Forelimb muscle (tissue), 1 donor: ENCODE measurements at regions not wholly inside any gene's neighbourhood (a gene's known extent, or its start where the extent isn't known, plus 50 kb on each side); places are given as distances from the start of the nearest gene placed in this dataset.
"Not testable (repeated sequence)": the region's sequence is repeated elsewhere in the genome, so short reads cannot be mapped to it uniquely, and the experiment has no call there.

ENCODE experiments used
- DNase-seq: peaks from one replicate; pipeline ENCODE4 v3.0.0-alpha.2; 2013; ENCODE audit warnings: low read depth

- no peak for DNase-seq
Measured at GRCh38 chr12:94862421-94862820, 141.1 kb downstream of the NDUFA12 start.

- no peak for DNase-seq
Measured at GRCh38 chr12:94856324-94856723, 147.2 kb downstream of the NDUFA12 start.

GRCh38 chr12:94855853-94856252 lies 147.6 kb downstream of the NDUFA12 start:
- DNase-seq = no peak

DNA sequence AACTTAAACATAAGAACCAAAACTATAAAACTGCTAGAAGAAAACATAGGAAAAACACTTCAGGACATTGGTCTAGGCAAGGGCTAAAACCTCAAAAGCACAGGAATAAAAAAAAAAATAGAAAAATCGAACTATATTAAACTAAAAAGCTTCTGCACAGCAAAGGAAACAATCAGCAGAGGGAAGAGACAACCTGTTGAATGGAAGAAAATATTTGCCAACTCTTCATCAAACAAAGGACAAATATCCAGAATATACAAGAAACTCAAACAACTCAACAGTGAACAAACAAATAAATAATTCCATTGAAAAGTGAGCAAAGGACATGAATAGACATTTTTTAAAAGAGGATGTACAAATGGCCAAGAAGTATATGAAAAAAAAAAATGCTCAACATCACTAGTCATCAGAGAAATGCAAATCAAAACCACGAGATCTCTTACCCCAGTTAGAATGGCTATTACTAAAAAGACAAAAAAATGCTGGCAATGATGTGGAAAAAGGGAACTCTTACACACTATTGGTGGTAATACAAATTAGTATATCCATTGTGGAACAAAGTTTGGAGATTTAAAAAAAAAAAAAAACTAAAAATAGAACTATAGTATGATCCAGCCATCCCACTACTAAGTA lies 152.0 kb downstream of the NDUFA12 start:
- DNase-seq = no peak

DNA sequence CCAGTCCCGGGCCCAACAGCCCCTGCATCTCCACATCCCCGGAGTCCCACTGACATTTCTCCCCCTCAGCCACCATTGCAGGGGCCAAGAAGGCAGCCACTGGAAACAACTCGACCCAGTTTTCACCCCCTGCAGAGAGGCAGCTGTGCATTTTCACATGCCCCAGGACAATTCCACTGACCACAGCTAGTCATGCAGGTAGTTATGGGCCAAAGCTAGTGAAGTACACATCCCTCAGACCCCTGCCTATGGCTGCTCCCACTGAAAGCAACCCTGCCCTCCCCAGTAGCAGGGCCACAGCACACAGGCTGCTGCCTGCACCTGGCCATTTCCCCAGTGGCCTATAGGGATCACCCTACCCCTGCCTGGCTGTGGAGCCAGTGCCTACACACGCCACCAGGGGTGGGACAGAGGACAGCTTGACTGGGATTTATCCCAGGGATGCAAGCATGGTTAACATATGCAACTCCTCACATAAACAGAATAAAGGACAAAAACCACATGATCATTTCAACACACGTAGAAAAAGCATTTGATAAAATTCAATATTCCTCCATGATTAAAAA lies 154.0 kb downstream of the NDUFA12 start:
- no peak for DNase-seq

- DNase-seq = no peak
Measured at GRCh38 chr12:94848966-94849365, 154.5 kb downstream of the NDUFA12 start.

DNA sequence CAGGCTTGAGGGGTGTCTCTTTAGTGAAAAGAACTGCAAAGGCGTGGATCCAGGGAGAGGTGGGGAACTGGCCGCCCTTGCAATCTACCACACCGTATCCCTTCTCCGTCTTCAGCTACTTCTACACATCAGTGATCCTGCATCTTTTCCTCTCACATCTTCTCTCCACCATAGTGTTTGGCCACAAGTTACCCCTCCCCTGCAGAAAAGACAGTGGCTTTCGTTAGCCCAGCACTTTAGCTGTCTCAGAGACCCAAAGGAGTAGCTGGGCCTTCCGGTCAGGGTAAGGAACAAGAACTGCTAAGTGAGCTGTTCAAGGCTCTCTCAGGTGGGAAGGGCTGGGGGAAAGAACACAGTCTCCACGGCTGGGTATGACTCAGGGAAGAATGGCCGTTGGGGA lies 158.4 kb downstream of the NDUFA12 start:
- DNase-seq = no peak

GRCh38 chr12:94844452-94844851 lies 159.0 kb downstream of the NDUFA12 start:
- DNase-seq = no peak

DNA sequence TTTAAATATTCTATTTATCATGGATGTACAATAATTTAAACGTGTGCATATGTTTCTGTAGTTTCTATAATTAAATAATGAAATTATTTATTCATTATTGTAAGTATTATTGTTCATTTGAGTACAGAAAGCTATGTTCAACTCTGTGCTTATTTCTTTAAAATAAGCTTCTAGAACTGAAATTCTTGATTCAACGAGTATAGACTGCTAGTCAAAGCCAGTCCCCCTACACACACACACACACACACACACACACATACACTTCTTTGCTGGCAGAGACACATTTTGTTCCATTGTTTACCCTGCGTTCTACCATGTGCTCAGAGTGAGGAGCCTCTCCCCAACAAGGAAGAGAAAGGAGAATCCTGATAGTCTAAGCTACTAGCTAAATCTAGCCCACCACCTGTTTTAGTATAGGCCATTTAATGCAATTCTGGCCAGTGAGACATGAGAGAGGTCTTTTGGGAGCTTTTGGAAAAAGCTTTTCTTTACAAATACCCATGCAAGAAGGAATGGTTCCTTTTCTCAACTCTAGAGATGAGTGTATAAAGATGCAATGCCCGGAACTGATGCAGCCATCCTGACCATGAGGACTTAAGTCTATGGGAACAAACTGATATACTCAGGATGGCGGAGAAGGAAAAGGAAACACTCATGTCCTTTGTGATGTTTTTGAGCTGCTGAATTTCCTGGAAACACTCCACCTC lies 161.4 kb downstream of the NDUFA12 start:
- no peak for DNase-seq

DNA sequence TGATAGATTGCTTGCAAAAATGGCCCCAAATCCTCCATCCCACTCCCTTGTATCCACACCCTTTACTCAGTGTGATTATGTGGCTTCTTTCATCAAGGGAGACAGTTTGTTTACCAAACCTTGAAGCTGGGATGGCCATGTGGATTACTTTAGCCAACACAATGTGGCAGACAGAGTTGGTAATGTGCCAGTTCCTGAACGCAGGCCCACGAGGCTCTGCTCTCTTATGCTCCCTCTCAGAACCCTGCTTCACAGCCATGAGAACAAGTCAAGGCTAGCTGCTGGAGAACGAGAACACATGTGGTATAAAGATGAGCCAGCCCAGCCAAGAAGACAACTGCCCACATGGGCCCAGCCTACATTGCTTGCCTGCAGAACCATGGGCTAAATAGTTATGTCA lies 162.3 kb downstream of the NDUFA12 start:
- no peak for DNase-seq

DNA sequence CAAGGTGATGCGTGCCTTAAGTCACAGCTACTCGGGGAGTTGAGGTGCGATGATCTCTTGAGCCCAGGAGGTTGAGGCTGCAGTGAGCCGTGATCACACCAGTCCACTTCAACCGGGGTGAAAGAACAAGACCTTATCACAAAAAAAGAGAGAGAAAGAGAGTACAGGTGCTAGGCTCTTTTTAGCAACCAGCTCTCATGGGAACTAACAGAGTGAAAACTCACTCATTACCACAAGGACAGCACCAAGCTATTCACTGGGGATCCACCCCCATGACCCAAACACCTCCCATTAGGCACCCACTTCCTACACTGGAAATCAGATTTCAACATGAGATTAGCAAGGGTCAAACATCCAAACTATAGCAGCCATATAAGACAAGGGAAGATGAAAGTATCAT lies 164.2 kb downstream of the NDUFA12 start:
- no peak for DNase-seq

GRCh38 chr12:94836952-94837670 lies 166.4 kb downstream of the NDUFA12 start:
- DNase-seq = not testable (repeated sequence)

- DNase-seq = no peak
Measured at GRCh38 chr12:94834036-94834625, 169.4 kb downstream of the NDUFA12 start.

- peak; percentile 16 for DNase-seq
Measured at GRCh38 chr12:94832780-94833681, 170.5 kb downstream of the NDUFA12 start.

DNA sequence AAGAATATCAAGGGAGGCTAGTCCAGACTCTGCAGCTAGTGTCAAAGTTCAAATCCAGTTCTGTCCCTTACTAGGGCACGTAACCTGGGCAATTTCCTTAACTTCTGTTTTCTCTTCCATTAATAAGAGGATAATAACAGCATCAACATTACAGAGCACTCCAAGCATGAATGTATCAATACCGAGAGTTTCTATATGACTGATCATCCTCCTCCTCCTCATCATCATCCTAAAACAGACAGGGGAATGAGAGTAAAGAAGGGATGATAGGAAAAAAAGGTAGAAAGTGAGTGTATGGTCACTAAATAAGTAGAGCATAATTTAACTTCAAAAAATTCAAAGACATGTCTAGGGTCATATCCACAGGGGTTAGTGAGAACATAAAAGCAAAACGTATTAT lies 171.4 kb downstream of the NDUFA12 start:
- DNase-seq = no peak

DNA sequence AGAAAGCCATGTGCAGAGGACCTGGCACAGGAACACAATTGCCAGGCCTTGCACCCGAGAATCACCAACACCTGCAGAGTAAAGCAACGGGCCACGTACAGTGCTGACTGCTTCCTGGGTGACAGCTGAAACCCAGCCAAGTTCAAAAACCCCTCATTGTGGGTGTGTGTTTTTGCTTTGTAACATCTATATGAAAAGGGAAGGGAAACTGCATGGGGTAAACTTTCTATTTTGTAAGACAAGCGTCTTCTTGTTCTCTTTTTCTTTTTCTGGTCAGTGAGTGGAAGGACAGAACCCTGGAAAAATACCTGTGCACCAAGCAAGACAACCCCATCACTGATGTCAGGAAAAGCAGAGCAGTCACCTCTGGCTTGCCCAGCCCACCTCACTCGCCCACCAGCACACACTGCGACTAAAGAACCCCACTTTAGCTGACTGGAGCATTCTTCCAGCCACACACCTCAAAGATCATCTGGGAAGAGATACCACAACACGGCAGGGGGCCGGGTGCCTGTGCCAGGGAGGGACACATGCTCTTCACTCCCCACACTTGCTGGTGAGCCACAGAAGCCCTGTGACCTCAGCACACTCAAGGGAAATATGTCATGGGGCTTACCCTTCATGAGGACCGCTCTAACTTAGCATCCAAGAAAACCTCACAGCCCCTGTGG lies 172.3 kb downstream of the NDUFA12 start:
- peak; percentile 14 for DNase-seq

DNA sequence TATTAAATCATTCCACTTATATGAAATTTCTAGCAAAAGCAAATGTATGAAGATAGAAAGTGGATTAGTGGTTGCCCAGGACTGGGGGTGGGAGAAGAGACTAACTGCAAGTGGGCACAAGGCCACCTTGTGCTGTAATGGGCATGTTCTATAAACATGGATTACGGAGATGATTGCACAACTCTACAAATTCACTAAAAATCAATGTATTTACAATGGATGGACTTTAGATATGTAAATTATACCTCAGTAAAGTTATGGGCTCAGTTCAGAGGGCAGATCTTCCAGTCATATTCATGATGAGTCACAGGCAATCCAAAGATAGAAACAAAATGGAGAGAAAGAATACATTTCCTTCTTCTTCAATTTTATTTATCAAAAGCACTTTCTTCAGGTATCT lies 173.9 kb downstream of the NDUFA12 start:
- DNase-seq = no peak

GRCh38 chr12:94819011-94819410 lies 168.7 kb upstream of the TMCC3 start:
- no peak for DNase-seq

DNA sequence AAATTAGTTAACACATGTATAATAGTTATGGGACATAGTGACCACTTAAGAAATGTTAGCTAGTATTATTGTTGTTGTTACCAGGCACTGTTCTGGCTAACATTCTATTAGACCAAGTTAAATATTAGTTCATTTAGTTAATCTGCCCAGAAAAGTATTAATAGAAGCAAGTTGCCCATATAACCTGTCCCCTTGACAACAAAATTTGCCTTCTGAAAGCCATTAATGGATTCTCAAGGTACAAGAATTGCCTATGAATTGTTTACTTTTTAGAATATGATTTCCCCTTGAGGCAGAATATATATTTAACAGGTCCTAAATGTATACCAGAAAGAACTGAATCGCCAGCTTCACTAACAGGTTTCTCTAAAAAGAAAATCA lies 167.3 kb upstream of the TMCC3 start:
- no peak for DNase-seq

- DNase-seq = not testable (repeated sequence)
Measured at GRCh38 chr12:94817201-94817600, 166.8 kb upstream of the TMCC3 start.

- DNase-seq = not testable (repeated sequence)
Measured at GRCh38 chr12:94816746-94817145, 166.4 kb upstream of the TMCC3 start.
